ENCODE measurements at regions not wholly inside any gene's neighbourhood (a gene's known extent, or its start where the extent isn't known, plus 50 kb on each side); places are given as distances from the start of the nearest gene placed in this dataset.

- H3K36me3 ChIP-seq (ENCODE audit: control insufficient read depth, insufficient read depth, low read length): no peaks in the 10 kb centered on the region
- no peak overlapping the region for H2AFZ ChIP-seq (replicated peaks; ENCODE audit: low read length, poor library complexity)
- no peak overlapping the region for H3K23ac ChIP-seq (ENCODE audit: low read depth, low read length)
- dilution Hi-C loops (cut with HindIII; ENCODE audit: low sequenced_read_pairs, unreplicated experiment): no loop called here
- H3K18ac ChIP-seq (ENCODE audit: low read depth, low read length): no peak overlapping the region
- H3K56ac ChIP-seq (ENCODE audit: extremely low read depth, insufficient read depth, low read length): no peak overlapping the region
- H3K79me1 ChIP-seq (ENCODE audit: low read depth in 1 of 2, low read length in 2 of 2): no peaks in the 10 kb centered on the region
- H2BK5ac ChIP-seq (ENCODE audit: low read depth, low read length, poor library complexity, severe bottlenecking): no peak overlapping the region
- BruUV-seq (replicated peaks): no TSS peak
- H2BK120ac ChIP-seq (ENCODE audit: low read depth, low read length): no peak overlapping the region
- H4K8ac ChIP-seq (ENCODE audit: low read depth in 2 of 2, low read length in 2 of 2): no peak overlapping the region
- no peak overlapping the region for H2BK20ac ChIP-seq (ENCODE audit: low read depth, low read length)
- peaks cover 4% of the 10 kb centered on the region for H3K9me3 ChIP-seq (ENCODE audit: control insufficient read depth, insufficient read depth, low read length)
- H3K4ac ChIP-seq (ENCODE audit: low read depth, low read length): no peak overlapping the region
- H3K4me2 ChIP-seq (ENCODE audit: low read depth, low read length): no peak overlapping the region
- intact Hi-C loops (cut with micrococcal nuclease): no loop called here
- H4K5ac ChIP-seq (ENCODE audit: low read depth, low read length): no peak overlapping the region
- no peak for ATAC-seq (ENCODE audit: low read depth)
- H3K9ac ChIP-seq (ENCODE audit: low read depth, low read length): no peak overlapping the region
- TF ChIP-seq RCOR1 (IDR thresholded peaks at IDR 0.05; ENCODE audit: insufficient replicate concordance, low read length): no peak
- TF ChIP-seq CTCF (conservative IDR thresholded peaks at IDR 0.05; ENCODE audit: low read depth, low read length): no peak
- TF ChIP-seq BHLHE40 (IDR thresholded peaks at IDR 0.05; ENCODE audit: low read depth, low read length): no peak
- TF ChIP-seq MXI1 (IDR thresholded peaks at IDR 0.05; ENCODE audit: borderline replicate concordance, low read depth, low read length): no peak
- TF ChIP-seq FOS (IDR thresholded peaks at IDR 0.05; ENCODE audit: low read depth, low read length): no peak
- no peak for TF ChIP-seq RFX5 (IDR thresholded peaks at IDR 0.05; ENCODE audit: low read depth, low read length)
- TF ChIP-seq SMC3 (IDR thresholded peaks at IDR 0.05; ENCODE audit: low read depth, low read length): no peak
- TF ChIP-seq CEBPB (IDR thresholded peaks at IDR 0.05; ENCODE audit: low read depth, low read length): no peak
- no peak for TF ChIP-seq USF2 (IDR thresholded peaks at IDR 0.05; ENCODE audit: low read depth, low read length)
- TF ChIP-seq NFE2L2 (IDR thresholded peaks at IDR 0.05; ENCODE audit: low read depth, low read length): no peak
- TF ChIP-seq RAD21 (IDR thresholded peaks at IDR 0.05; ENCODE audit: low read length): no peak
- TF ChIP-seq ELK1 (IDR thresholded peaks at IDR 0.05; ENCODE audit: borderline replicate concordance, low read depth, low read length): no peak
- no peak for TF ChIP-seq MAFK (IDR thresholded peaks at IDR 0.05; ENCODE audit: low read depth, low read length)
- no peak overlapping the region for H3K4me3 ChIP-seq (ENCODE audit: insufficient read depth, low read depth, low read length)
- no peaks in the 10 kb centered on the region for H3K9me1 ChIP-seq (ENCODE audit: insufficient read depth, low read length)
- in situ Hi-C loops (cut with MboI; ENCODE audit: low sequenced_read_pairs): no loop called here
- no peak overlapping the region for H2AK5ac ChIP-seq (ENCODE audit: low read depth, low read length)
- H4K91ac ChIP-seq (ENCODE audit: insufficient read depth, low read depth, low read length): no peak overlapping the region
- ChIA-PET POLR2A (ENCODE audit: unreplicated experiment) (no interaction called here), CTCF (no interaction called here)
- no peak overlapping the region for H2BK15ac ChIP-seq (ENCODE audit: low read depth, low read length)
- H3K14ac ChIP-seq (replicated peaks; ENCODE audit: low read depth, low read length): no peak overlapping the region
- H3K27ac ChIP-seq (ENCODE audit: insufficient read depth, low read length): no peak overlapping the region
- H2AK9ac ChIP-seq (replicated peaks; ENCODE audit: low read depth, low read length, poor library complexity): no peak overlapping the region
- H3K27me3 ChIP-seq (ENCODE audit: control insufficient read depth, insufficient read depth, low read length): peaks cover 2% of the 10 kb centered on the region; the same call in 1 of the 2 replicates
- DNase-seq: no peak
- no peaks in the 10 kb centered on the region for H4K20me1 ChIP-seq (ENCODE audit: insufficient read depth, low read length)
- no CpG with 5 or more reads among the region's 1 CpG for WGBS, 2 experiments (ENCODE audit: extremely low coverage in 2 of 2, insufficient read length in 1 of 2)
- no peaks in the 10 kb centered on the region for H3K4me1 ChIP-seq (ENCODE audit: control insufficient read depth, insufficient read depth, low read length)
These were observed 294.6 kb downstream of the PTTG2 start for GRCh38 chr4:38254825-38255224.

All from IMR-90 (cell line).